Erythroblast (primary cell): ENCODE measurements at regions not wholly inside any gene's neighbourhood (a gene's known extent, or its start where the extent isn't known, plus 50 kb on each side); places are given as distances from the start of the nearest gene placed in this dataset.

Source experiments
- GATA1 ChIP-seq: IDR thresholded peaks from 2 replicates; pipeline ENCODE4 v1.6.1; 2011; ENCODE audit warnings: low read depth, mild to moderate bottlenecking, control low read depth, low read length, moderate library complexity
- POLR2A ChIP-seq: IDR thresholded peaks from 2 replicates; pipeline ENCODE4 v1.6.1; 2011; ENCODE audit warnings: mild to moderate bottlenecking, low read length

GRCh38 chr1:235919833-235920441 lies 53.2 kb upstream of the LYST start:
- TF ChIP-seq POLR2A, result no peak
- no peak for TF ChIP-seq GATA1
